K562 (cell line): ENCODE measurements at regions not wholly inside any gene's neighbourhood (a gene's known extent, or its start where the extent isn't known, plus 50 kb on each side); places are given as distances from the start of the nearest gene placed in this dataset.
A peak's percentile ranks its signal among the peaks of the same experiment; 100 is the strongest.

ENCODE experiments used
- FOXJ3 ChIP-seq: sonication (generic); formaldehyde crosslinking; IDR thresholded peaks from 2 replicates; pipeline ENCODE4 v1.4.0; 2020; ENCODE audit warnings: mild to moderate bottlenecking, missing genetic modification reagents
- HDAC1 ChIP-seq, 2 experiments: fragments of 450-650 bp; IDR thresholded peaks; 2 replicates each; pipeline ENCODE4 v1.6.1; 2016 to 2017; ENCODE audit warnings: inconsistent platforms in 1 of 2, mild to moderate bottlenecking in 1 of 2, moderate library complexity in 1 of 2
- HNRNPH1 ChIP-seq: fragments of 200-400 bp; formaldehyde crosslinking; optimal IDR thresholded peaks from 2 replicates; pipeline ENCODE3; 2017; ENCODE audit warnings: low read depth, mild to moderate bottlenecking, low read length, moderate library complexity
- MITF ChIP-seq: IDR thresholded peaks from 2 replicates; pipeline ENCODE4 v1.6.1; 2014; ENCODE audit warnings: antibody characterized with exemption
- MNT ChIP-seq, 2 experiments: fragments of 450-650 bp; conservative IDR thresholded peaks; 2 replicates each; pipeline ENCODE4 v1.6.1; 2017; ENCODE audit warnings: mild to moderate bottlenecking in 2 of 2, moderate library complexity in 2 of 2
- MTA1 ChIP-seq: fragments of 450-650 bp; IDR thresholded peaks from 2 replicates; pipeline ENCODE4 v1.6.1; 2017; ENCODE audit warnings: borderline replicate concordance
- NFE2 ChIP-seq: IDR thresholded peaks from 2 replicates; pipeline ENCODE4 v1.6.1; 2014; ENCODE audit warnings: antibody characterized with exemption, low read depth
- NRF1 ChIP-seq, 2 experiments: fragments of 450-650 bp; IDR thresholded peaks in 1 of 2; conservative IDR thresholded peaks in 1 of 2; 2 replicates each; pipeline ENCODE4 v1.6.1; 2014; ENCODE audit warnings: mild to moderate bottlenecking in 2 of 2
- PHF21A ChIP-seq: fragments of 450-650 bp; IDR thresholded peaks from 2 replicates; pipeline ENCODE4 v1.6.1; 2017; ENCODE audit warnings: low read depth, borderline replicate concordance
- POLR3A ChIP-seq: IDR thresholded peaks from 2 replicates; pipeline ENCODE4 v1.6.1; 2011; ENCODE audit warnings: borderline replicate concordance, mild to moderate bottlenecking, moderate library complexity; ENCODE audit not compliant: insufficient read length, insufficient read depth; ENCODE audit errors: extremely low read depth
- PPARD ChIP-seq: fragments of 250-450 bp; sonication (Bioruptor Pico); IDR thresholded peaks from 2 replicates; pipeline ENCODE4 v1.8.0; 2022; ENCODE audit warnings: inconsistent platforms, mild to moderate bottlenecking, moderate library complexity
- RCOR1 ChIP-seq, 2 experiments: IDR thresholded peaks; 2 replicates each; pipeline ENCODE4 v1.6.1; 2012; ENCODE audit warnings: low read depth in 2 of 2, low read length in 2 of 2, borderline replicate concordance in 1 of 2, improper control_type of control experiment in 1 of 2
- RFX1 ChIP-seq: fragments of 450-650 bp; IDR thresholded peaks from 2 replicates; pipeline ENCODE4 v1.6.1; 2016; ENCODE audit warnings: mild to moderate bottlenecking, moderate library complexity
- TEAD4 ChIP-seq, 2 experiments: sonication (generic) in 1 of 2; formaldehyde crosslinking in 1 of 2; IDR thresholded peaks; 2 replicates each; pipeline versions ENCODE4 v1.6.1 to v1.8.0; 2012 to 2022; ENCODE audit warnings: borderline replicate concordance in 1 of 2, inconsistent platforms in 1 of 2, low read length in 1 of 2, mild to moderate bottlenecking in 1 of 2, missing genetic modification reagents in 1 of 2
- ZBTB1 ChIP-seq: sonication (generic); formaldehyde crosslinking; IDR thresholded peaks from 2 replicates; pipeline ENCODE4 v1.8.1; 2023; ENCODE audit warnings: missing genetic modification reagents, low read depth, mild to moderate bottlenecking, borderline replicate concordance
- ZKSCAN1 ChIP-seq: fragments of 150-350 bp; IDR thresholded peaks from 2 replicates; pipeline ENCODE4 v1.6.1; 2016; ENCODE audit warnings: low read depth, low read length
- ZNF165 ChIP-seq: fragments of 250-450 bp; sonication (Bioruptor Pico); IDR thresholded peaks from 2 replicates; pipeline ENCODE4 v1.4.0; 2020; ENCODE audit warnings: borderline replicate concordance
- ZNF212 ChIP-seq: fragments of 450-650 bp; formaldehyde crosslinking; IDR thresholded peaks from 2 replicates; pipeline ENCODE4 v1.4.0; 2020; ENCODE audit warnings: mild to moderate bottlenecking
- ZNF347 ChIP-seq: fragments of 450-650 bp; formaldehyde crosslinking; IDR thresholded peaks from 2 replicates; pipeline ENCODE4 v1.4.0; 2020; ENCODE audit warnings: low read depth, mild to moderate bottlenecking, moderate library complexity
- ZNF408 ChIP-seq: fragments of 250-450 bp; sonication (Bioruptor Pico); IDR thresholded peaks from 2 replicates; pipeline ENCODE4 v1.4.0; 2020; ENCODE audit warnings: low read depth, mild to moderate bottlenecking, moderate library complexity
- ZNF717 ChIP-seq: fragments of 250-450 bp; sonication (Bioruptor Pico); IDR thresholded peaks from 2 replicates; pipeline ENCODE4 v1.5.0; 2021
- ZZZ3 ChIP-seq: fragments of 450-650 bp; IDR thresholded peaks from 2 replicates; pipeline ENCODE4 v1.6.1; 2016; ENCODE audit warnings: antibody characterized with exemption, mild to moderate bottlenecking, moderate library complexity
- TF ChIP-seq, protein P1 (sequence below): sonication (generic); formaldehyde crosslinking; IDR thresholded peaks from 2 replicates; pipeline ENCODE4 v1.9.0; 2022; ENCODE audit warnings: mild to moderate bottlenecking, missing genetic modification reagents
- TF ChIP-seq, protein P2 (sequence below), 2 experiments: IDR thresholded peaks; 2 replicates each; pipeline ENCODE4 v1.6.1; 2011; ENCODE audit warnings: borderline replicate concordance in 1 of 2, control low read depth in 1 of 2, low read depth in 1 of 2, low read length in 1 of 2, mild to moderate bottlenecking in 1 of 2, mixed read lengths in 1 of 2, moderate library complexity in 1 of 2; ENCODE audit not compliant: insufficient read depth in 1 of 2, insufficient read length in 1 of 2, poor library complexity in 1 of 2, severe bottlenecking in 1 of 2; ENCODE audit errors: extremely low read depth in 1 of 2

DNA sequence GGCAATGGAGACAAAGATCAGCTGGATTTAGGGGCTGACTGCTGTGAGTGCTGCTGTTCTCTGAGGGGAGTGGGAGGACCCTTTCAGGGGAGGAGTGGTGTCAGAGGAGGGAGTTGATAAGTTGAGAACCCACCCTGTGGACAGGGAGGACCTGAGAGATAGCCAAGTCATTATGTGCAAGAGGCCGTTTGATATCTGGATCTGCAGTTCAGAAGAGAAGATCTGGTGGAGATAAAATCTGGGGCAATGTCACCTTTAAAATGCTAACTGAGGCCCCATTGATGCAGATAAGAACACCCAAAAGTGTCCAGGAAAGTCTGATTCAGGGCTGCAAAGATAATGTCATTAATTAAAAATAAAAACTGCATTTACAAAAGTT, 256.1 kb upstream of the HES1 start (continued):
- TF ChIP-seq PPARD (CRISPR knock-in tag): no peak
- TF ChIP-seq ZNF347 (CRISPR knock-in tag): no peak
- no peak for TF ChIP-seq MITF
- no peak for TF ChIP-seq ZZZ3
- no peak for TF ChIP-seq NRF1 (conservative IDR thresholded peaks at IDR 0.05 in 1 of 2, IDR thresholded peaks at IDR 0.05 in 1 of 2)
- TF ChIP-seq ZBTB1 (CRISPR knock-in tag): no peak
- TF ChIP-seq HNRNPH1: no peak
- no peak for TF ChIP-seq ZKSCAN1
- no peak for TF ChIP-seq PHF21A
- no peak for TF ChIP-seq POLR3A
- TF ChIP-seq, protein P1, sequence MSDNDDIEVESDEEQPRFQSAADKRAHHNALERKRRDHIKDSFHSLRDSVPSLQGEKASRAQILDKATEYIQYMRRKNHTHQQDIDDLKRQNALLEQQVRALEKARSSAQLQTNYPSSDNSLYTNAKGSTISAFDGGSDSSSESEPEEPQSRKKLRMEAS: no peak
- 0 out of 2 replicates have a peak, but pooled peaks have one; percentile 52 for TF ChIP-seq TEAD4 (IDR thresholded peaks at IDR 0.05; ENCODE audit: low read length)
- no peak for TF ChIP-seq TEAD4 (CRISPR knock-in tag; IDR thresholded peaks at IDR 0.05; ENCODE audit: borderline replicate concordance)
- TF ChIP-seq, protein P2, sequence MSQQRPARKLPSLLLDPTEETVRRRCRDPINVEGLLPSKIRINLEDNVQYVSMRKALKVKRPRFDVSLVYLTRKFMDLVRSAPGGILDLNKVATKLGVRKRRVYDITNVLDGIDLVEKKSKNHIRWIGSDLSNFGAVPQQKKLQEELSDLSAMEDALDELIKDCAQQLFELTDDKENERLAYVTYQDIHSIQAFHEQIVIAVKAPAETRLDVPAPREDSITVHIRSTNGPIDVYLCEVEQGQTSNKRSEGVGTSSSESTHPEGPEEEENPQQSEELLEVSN (IDR thresholded peaks at IDR 0.05; ENCODE audit: borderline replicate concordance in 1 of 2, extremely low read depth in 1 of 2, insufficient read depth in 1 of 2, insufficient read length in 1 of 2, low read depth in 1 of 2, low read length in 1 of 2, poor library complexity in 1 of 2, severe bottlenecking in 1 of 2): no peak
- TF ChIP-seq ZNF165 (CRISPR knock-in tag): no peak
- TF ChIP-seq FOXJ3 (CRISPR knock-in tag): no peak
- no peak for TF ChIP-seq ZNF408
- TF ChIP-seq RFX1: no peak
- 0 out of 4 replicates have a peak, but pooled peaks of 1 of the 2 experiments have one; percentile 47 for TF ChIP-seq RCOR1 (IDR thresholded peaks at IDR 0.05; ENCODE audit: borderline replicate concordance in 1 of 2, low read depth in 2 of 2, low read length in 2 of 2)
- TF ChIP-seq ZNF717 (CRISPR knock-in tag): no peak
- no peak; the same call in 1 of the 2 replicates for TF ChIP-seq MTA1
- TF ChIP-seq MNT (conservative IDR thresholded peaks at IDR 0.05): no peak
- TF ChIP-seq NFE2: peak; percentile 44
- peak in 1 of 2 experiments; percentile 25; a peak in 1 of 4 replicates for TF ChIP-seq HDAC1 (IDR thresholded peaks at IDR 0.05)
- no peak for TF ChIP-seq ZNF212 (CRISPR knock-in tag)
